HCT116 (cell line): ENCODE measurements at regions not wholly inside any gene's neighbourhood (a gene's known extent, or its start where the extent isn't known, plus 50 kb on each side); places are given as distances from the start of the nearest gene placed in this dataset.

Source experiments
- ATAC-seq: fragments of 200-7000 bp; cut with Tn5 transposase; 2 replicates; pipeline ENCODE4 v1.9.1; 2020; ENCODE audit warnings: mild to moderate bottlenecking, moderate library complexity
- BruUV-seq: library from RNA; stranded (reverse); fragments of 400-500 nt; replicated peaks from 2 replicates; lab custom pipeline; 2021; lab: Mats Ljungman, UMichigan
- CTCF ChIA-PET: fragments of 300-600 bp; sonication (Branson Sonifier 250); formaldehyde crosslinking; loops from one replicate; lab custom pipeline; 2021; ENCODE audit warnings: antibody characterized with exemption; lab: Charles Lee
- POLR2A ChIA-PET: fragments of 300-600, 350-600 bp; sonication (Branson Sonifier 250); formaldehyde crosslinking; loops from one replicate; lab custom pipeline; 2021; ENCODE audit warnings: antibody characterized with exemption; lab: Charles Lee
- RAD21 ChIA-PET, 2 experiments: fragments of 300-600 bp; sonication (Branson Sonifier 250); formaldehyde crosslinking; loops; one replicate each; lab custom pipeline; 2023; ENCODE audit warnings: low total read pairs in 2 of 2; ENCODE audit not compliant: uncharacterized antibody in 2 of 2, unreplicated experiment in 2 of 2, low non-redundant PET in 1 of 2; lab: Charles Lee
- DNase-seq: peaks from one replicate; pipeline ENCODE4 v3.0.0-alpha.2; 2010; ENCODE audit warnings: low read depth, low spot score
- H2AFZ ChIP-seq: fragments of 200-600 bp; shearing (Covaris generic), sonication (generic); 2 replicates; pipeline ENCODE4 v1.6.1; 2017; ENCODE audit warnings: low read depth, mixed run types, mixed read lengths, antibody characterized with exemption, low read length; ENCODE audit not compliant: poor library complexity, severe bottlenecking
- H3K27ac ChIP-seq: 2 replicates; pipeline ENCODE4 v1.5.1; 2012; ENCODE audit warnings: low read depth, low read length
- H3K27me3 ChIP-seq: fragments of 200-600 bp; sonication (generic); 2 replicates; pipeline ENCODE4 v1.6.1; 2016; ENCODE audit warnings: mixed run types, low read length, mixed read lengths; ENCODE audit not compliant: insufficient read depth
- H3K36me3 ChIP-seq, 2 experiments: fragments of 200-500 bp in 1 of 2; fragments of 200-600 bp in 1 of 2; sonication (Bioruptor generic) in 1 of 2; sonication (generic) in 1 of 2; 2 replicates each; pipeline versions ENCODE4 v1.5.1 to v1.6.1; 2014 to 2016; ENCODE audit warnings: low read length in 2 of 2, inconsistent platforms in 1 of 2, mixed read lengths in 1 of 2, mixed run types in 1 of 2; ENCODE audit not compliant: insufficient read depth in 2 of 2, control insufficient read depth in 1 of 2
- H3K4me1 ChIP-seq, 2 experiments: fragments of 200-600 bp in 1 of 2; sonication (generic) in 1 of 2; 2 replicates each; pipeline versions ENCODE4 v1.5.1 to v1.6.1; 2012 to 2017; ENCODE audit warnings: low read length in 2 of 2, inconsistent platforms in 1 of 2, mild to moderate bottlenecking in 1 of 2, mixed read lengths in 1 of 2, mixed run types in 1 of 2, moderate library complexity in 1 of 2; ENCODE audit not compliant: insufficient read depth in 2 of 2, control insufficient read depth in 1 of 2
- H3K4me2 ChIP-seq: fragments of 200-600 bp; sonication (generic); 2 replicates; pipeline ENCODE4 v1.6.1; 2017; ENCODE audit warnings: mixed run types, low read length, mixed read lengths
- H3K4me3 ChIP-seq, 2 experiments: fragments of 200-600 bp in 1 of 2; sonication (generic) in 1 of 2; replicated peaks in 1 of 2; 2 replicates each; pipeline ENCODE4 v1.5.1; 2011 to 2016; ENCODE audit warnings: low read length in 2 of 2, control low read depth in 1 of 2, low read depth in 1 of 2, mild to moderate bottlenecking in 1 of 2, mixed read lengths in 1 of 2, mixed run types in 1 of 2
- H3K79me2 ChIP-seq: fragments of 200-600 bp; sonication (generic); 2 replicates; pipeline ENCODE4 v1.6.1; 2017; ENCODE audit warnings: mild to moderate bottlenecking, mixed run types, low read length, moderate library complexity, mixed read lengths; ENCODE audit not compliant: insufficient read depth
- H3K9ac ChIP-seq: fragments of 200-600 bp; sonication (generic); 2 replicates; pipeline ENCODE4 v1.6.1; 2016; ENCODE audit warnings: low read length, mixed read lengths
- H3K9me2 ChIP-seq: fragments of 200-600 bp; sonication (generic), shearing (Covaris generic); 2 replicates; pipeline ENCODE4 v1.6.1; 2017; ENCODE audit warnings: mixed run types, mild to moderate bottlenecking, moderate library complexity; ENCODE audit not compliant: insufficient read depth
- H3K9me3 ChIP-seq, 2 experiments: fragments of 200-500 bp in 1 of 2; fragments of 200-600 bp in 1 of 2; sonication (Bioruptor generic) in 1 of 2; sonication (generic) in 1 of 2; 2 replicates each; pipeline ENCODE4 v1.6.1; 2014 to 2017; ENCODE audit warnings: low read length in 2 of 2, mixed read lengths in 2 of 2, inconsistent platforms in 1 of 2, low read depth in 1 of 2, mild to moderate bottlenecking in 1 of 2, mixed run types in 1 of 2, moderate library complexity in 1 of 2; ENCODE audit not compliant: control insufficient read depth in 1 of 2, insufficient read depth in 1 of 2
- H4K20me1 ChIP-seq: fragments of 200-600 bp; sonication (generic), shearing (Covaris generic); 2 replicates; pipeline ENCODE4 v1.6.1; 2017; ENCODE audit warnings: mixed run types, mild to moderate bottlenecking, moderate library complexity; ENCODE audit not compliant: insufficient read depth
- CEBPB ChIP-seq: IDR thresholded peaks from 2 replicates; pipeline ENCODE4 v1.6.1; 2012; ENCODE audit warnings: low read depth
- CTCF ChIP-seq, 3 experiments: fragments of 200-600 bp in 1 of 3; sonication (generic) in 1 of 3; IDR thresholded peaks in 2 of 3; conservative IDR thresholded peaks in 1 of 3; 2 replicates each; pipeline ENCODE4 v1.5.1; 2012 to 2017; ENCODE audit warnings: low read depth in 2 of 3, low read length in 2 of 3, antibody characterized with exemption in 1 of 3, borderline replicate concordance in 1 of 3, control low read depth in 1 of 3, mild to moderate bottlenecking in 1 of 3, mixed read lengths in 1 of 3, mixed run types in 1 of 3, moderate library complexity in 1 of 3; ENCODE audit not compliant: insufficient read depth in 1 of 3
- EZH2phosphoT487 ChIP-seq: fragments of 200-600 bp; IDR thresholded peaks from 2 replicates; pipeline ENCODE4 v1.6.1; 2018; ENCODE audit warnings: antibody characterized with exemption, borderline replicate concordance
- POLR2A ChIP-seq: IDR thresholded peaks from 2 replicates; pipeline ENCODE4 v1.7.0; 2011; ENCODE audit warnings: borderline replicate concordance; ENCODE audit not compliant: insufficient read depth, insufficient read length; ENCODE audit errors: extremely low read depth
- POLR2AphosphoS5 ChIP-seq: IDR thresholded peaks from 2 replicates; pipeline ENCODE4 v1.6.1; 2011; ENCODE audit warnings: mild to moderate bottlenecking, low read depth, low read length, moderate library complexity
- RAD21 ChIP-seq: IDR thresholded peaks from 2 replicates; pipeline ENCODE4 v1.6.1; 2012; ENCODE audit warnings: low read depth, mild to moderate bottlenecking
- SIN3A ChIP-seq: IDR thresholded peaks from 2 replicates; pipeline ENCODE4 v1.6.1; 2012; ENCODE audit warnings: low read depth
- SP1 ChIP-seq: IDR thresholded peaks from 2 replicates; pipeline ENCODE4 v1.6.1; 2012; ENCODE audit warnings: low read depth
- TCF7L2 ChIP-seq: IDR thresholded peaks from 2 replicates; pipeline ENCODE4 v1.7.0; 2011; ENCODE audit warnings: borderline replicate concordance, inconsistent platforms; ENCODE audit not compliant: insufficient read depth, insufficient read length; ENCODE audit errors: extremely low read depth
- ZFX ChIP-seq: fragments of 450-650 bp; IDR thresholded peaks from 2 replicates; pipeline ENCODE4 v1.6.1; 2017
- ZNF274 ChIP-seq: fragments of 200-500 bp; sonication (Bioruptor generic); IDR thresholded peaks from 2 replicates; pipeline ENCODE4 v1.6.1; 2014; ENCODE audit warnings: mild to moderate bottlenecking, low read depth, low read length, inconsistent platforms
- intact Hi-C: fragments of 100-400 bp; cut with micrococcal nuclease; formaldehyde crosslinking; loops from 2 replicates; pipeline ENCODE4 v1.10.0; 2022
- TF ChIP-seq, protein P1 (sequence below): IDR thresholded peaks from 2 replicates; pipeline ENCODE4 v1.6.1; 2012
- TF ChIP-seq, protein P2 (sequence below): IDR thresholded peaks from 2 replicates; pipeline ENCODE4 v1.6.1; 2012; ENCODE audit warnings: low read depth

GRCh38 chr3:24548278-24548677, 53.6 kb upstream of the THRB start (continued):
- TF ChIP-seq, protein P1, sequence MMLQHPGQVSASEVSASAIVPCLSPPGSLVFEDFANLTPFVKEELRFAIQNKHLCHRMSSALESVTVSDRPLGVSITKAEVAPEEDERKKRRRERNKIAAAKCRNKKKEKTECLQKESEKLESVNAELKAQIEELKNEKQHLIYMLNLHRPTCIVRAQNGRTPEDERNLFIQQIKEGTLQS = no peak
- TF ChIP-seq RAD21 (no peak), CEBPB (no peak), TCF7L2 (no peak)
- TF ChIP-seq, all 23 proteins: peak for 0

DNA sequence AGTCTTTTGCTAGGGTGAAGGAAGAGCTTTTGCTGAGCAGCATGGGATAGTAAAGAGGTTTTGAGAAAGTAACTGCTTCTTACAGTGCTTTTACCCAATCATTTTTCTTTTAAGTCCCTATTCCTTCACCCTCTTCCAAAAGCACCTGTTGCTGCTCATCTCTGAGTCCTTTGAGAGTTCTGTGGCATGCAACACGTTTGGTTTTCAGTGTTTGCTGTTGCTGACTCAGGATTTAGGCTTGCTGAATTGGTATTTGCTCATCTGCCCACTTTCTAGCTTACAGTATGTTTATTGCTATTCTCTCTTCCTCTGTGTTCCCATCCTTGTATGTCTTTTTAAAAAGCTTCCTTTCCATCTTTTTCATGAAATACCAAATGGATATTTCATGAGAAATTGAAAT, 55.9 kb upstream of the THRB start:
- BruUV-seq = no TSS peak

DNA sequence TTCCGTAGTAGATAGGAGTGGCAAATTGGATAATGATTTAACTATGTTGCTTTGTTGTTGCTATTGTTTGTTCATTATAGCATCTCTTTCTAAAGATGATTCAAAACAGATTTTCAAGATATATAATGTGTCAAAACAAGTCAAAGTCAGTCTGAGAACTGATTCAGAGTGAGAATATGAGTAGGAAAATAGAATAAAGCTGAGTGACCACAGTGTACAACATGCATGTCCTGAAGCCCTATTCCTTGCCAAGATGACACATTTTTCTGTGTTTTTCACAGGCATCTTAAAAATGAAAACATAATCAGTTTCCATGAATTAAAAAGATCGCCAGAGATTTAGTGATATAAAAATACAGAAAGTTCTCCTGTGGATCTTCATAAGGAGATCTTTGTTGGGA, 57.0 kb upstream of the THRB start:
- ChIA-PET RAD21 (no interaction called here), POLR2A (no interaction called here), CTCF (no interaction called here)
- no peak overlapping the region for H3K4me2 ChIP-seq
- no peak overlapping the region for H3K9ac ChIP-seq
- H3K27ac ChIP-seq = no peak overlapping the region
- H3K9me2 ChIP-seq = no peaks in the 10 kb centered on the region
- BruUV-seq = no TSS peak
- no peaks in the 10 kb centered on the region for H3K4me1 ChIP-seq
- H3K27me3 ChIP-seq = no peaks in the 10 kb centered on the region
- intact Hi-C loops = no loop called here
- H3K4me3 ChIP-seq = no peak overlapping the region
- ATAC-seq = no peak
- DNase-seq = no peak
- H3K36me3 ChIP-seq = no peaks in the 10 kb centered on the region
- no peak overlapping the region for H2AFZ ChIP-seq
- H4K20me1 ChIP-seq = no peaks in the 10 kb centered on the region
- H3K79me2 ChIP-seq = no peaks in the 10 kb centered on the region
- H3K9me3 ChIP-seq = no peaks in the 10 kb centered on the region
- TF ChIP-seq ZNF274 = no peak
- no peak for TF ChIP-seq EZH2phosphoT487
- TF ChIP-seq SIN3A = no peak
- TF ChIP-seq, protein P1 = no peak
- TF ChIP-seq POLR2AphosphoS5 = no peak
- TF ChIP-seq POLR2A = no peak
- TF ChIP-seq, protein P2, sequence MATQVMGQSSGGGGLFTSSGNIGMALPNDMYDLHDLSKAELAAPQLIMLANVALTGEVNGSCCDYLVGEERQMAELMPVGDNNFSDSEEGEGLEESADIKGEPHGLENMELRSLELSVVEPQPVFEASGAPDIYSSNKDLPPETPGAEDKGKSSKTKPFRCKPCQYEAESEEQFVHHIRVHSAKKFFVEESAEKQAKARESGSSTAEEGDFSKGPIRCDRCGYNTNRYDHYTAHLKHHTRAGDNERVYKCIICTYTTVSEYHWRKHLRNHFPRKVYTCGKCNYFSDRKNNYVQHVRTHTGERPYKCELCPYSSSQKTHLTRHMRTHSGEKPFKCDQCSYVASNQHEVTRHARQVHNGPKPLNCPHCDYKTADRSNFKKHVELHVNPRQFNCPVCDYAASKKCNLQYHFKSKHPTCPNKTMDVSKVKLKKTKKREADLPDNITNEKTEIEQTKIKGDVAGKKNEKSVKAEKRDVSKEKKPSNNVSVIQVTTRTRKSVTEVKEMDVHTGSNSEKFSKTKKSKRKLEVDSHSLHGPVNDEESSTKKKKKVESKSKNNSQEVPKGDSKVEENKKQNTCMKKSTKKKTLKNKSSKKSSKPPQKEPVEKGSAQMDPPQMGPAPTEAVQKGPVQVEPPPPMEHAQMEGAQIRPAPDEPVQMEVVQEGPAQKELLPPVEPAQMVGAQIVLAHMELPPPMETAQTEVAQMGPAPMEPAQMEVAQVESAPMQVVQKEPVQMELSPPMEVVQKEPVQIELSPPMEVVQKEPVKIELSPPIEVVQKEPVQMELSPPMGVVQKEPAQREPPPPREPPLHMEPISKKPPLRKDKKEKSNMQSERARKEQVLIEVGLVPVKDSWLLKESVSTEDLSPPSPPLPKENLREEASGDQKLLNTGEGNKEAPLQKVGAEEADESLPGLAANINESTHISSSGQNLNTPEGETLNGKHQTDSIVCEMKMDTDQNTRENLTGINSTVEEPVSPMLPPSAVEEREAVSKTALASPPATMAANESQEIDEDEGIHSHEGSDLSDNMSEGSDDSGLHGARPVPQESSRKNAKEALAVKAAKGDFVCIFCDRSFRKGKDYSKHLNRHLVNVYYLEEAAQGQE = no peak
- TF ChIP-seq CTCF (IDR thresholded peaks at IDR 0.05 in 2 of 3, conservative IDR thresholded peaks at IDR 0.05 in 1 of 3; ENCODE audit: borderline replicate concordance in 1 of 3, insufficient read depth in 1 of 3, low read depth in 2 of 3, low read length in 2 of 3) = no peak
- no peak for TF ChIP-seq ZFX

More for the DNA sequence above, 55.9 kb upstream of the THRB start:
- Histone ChIP-seq H3K27me3 (no peaks in the 10 kb centered on the region), H3K4me2 (no peak overlapping the region), H3K4me3 (no peak overlapping the region), H3K9me2 (no peaks in the 10 kb centered on the region), H2AFZ (no peak overlapping the region), H3K27ac (no peak overlapping the region), H3K9me3 (no peaks in the 10 kb centered on the region), H3K36me3 (no peaks in the 10 kb centered on the region), H3K4me1 (no peaks in the 10 kb centered on the region), H4K20me1 (no peaks in the 10 kb centered on the region), H3K9ac (no peak overlapping the region), H3K79me2 (no peaks in the 10 kb centered on the region)
- ChIA-PET POLR2A (no interaction called here), RAD21 (no interaction called here), CTCF (no interaction called here)
- intact Hi-C loops = no loop called here
- ATAC-seq = no peak
- no peak for DNase-seq
- TF ChIP-seq POLR2AphosphoS5 (no peak), SP1 (no peak)
